HG03095 (cell line): ENCODE measurements at regions not wholly inside any gene's neighbourhood (a gene's known extent, or its start where the extent isn't known, plus 50 kb on each side); places are given as distances from the start of the nearest gene placed in this dataset.
"Not testable (repeated sequence)": the region's sequence is repeated elsewhere in the genome, so short reads cannot be mapped to it uniquely, and the experiment has no call there.

Experiments
- ATAC-seq: cut with Tn5 transposase; IDR thresholded peaks from one replicate; pipeline ENCODE4 v1.9.1; 2021; ENCODE audit warnings: moderate library complexity; ENCODE audit not compliant: unreplicated experiment

- no peak for ATAC-seq
Measured at GRCh38 chr7:32765185-32765584, 126.4 kb downstream of the KBTBD2 start.

DNA sequence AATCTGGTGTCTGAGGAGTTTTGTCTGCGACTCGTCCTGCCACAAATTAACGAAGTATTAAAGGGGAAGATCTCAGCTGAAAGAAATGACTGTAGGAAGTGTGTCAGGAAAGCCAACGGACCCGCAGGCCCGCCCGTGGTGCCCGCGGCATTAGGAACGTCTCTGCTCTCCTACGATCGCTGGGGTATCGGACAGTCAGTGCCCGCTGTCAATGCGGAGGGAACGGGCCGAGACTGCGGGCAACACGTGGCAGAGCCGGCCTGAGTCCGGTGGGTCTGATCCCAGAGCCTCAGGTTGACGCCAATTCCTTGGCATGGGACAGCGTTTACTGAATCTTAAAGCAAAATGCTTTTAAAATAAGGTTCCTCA is 128.7 kb downstream of the KBTBD2 start:
- ATAC-seq = no peak

DNA sequence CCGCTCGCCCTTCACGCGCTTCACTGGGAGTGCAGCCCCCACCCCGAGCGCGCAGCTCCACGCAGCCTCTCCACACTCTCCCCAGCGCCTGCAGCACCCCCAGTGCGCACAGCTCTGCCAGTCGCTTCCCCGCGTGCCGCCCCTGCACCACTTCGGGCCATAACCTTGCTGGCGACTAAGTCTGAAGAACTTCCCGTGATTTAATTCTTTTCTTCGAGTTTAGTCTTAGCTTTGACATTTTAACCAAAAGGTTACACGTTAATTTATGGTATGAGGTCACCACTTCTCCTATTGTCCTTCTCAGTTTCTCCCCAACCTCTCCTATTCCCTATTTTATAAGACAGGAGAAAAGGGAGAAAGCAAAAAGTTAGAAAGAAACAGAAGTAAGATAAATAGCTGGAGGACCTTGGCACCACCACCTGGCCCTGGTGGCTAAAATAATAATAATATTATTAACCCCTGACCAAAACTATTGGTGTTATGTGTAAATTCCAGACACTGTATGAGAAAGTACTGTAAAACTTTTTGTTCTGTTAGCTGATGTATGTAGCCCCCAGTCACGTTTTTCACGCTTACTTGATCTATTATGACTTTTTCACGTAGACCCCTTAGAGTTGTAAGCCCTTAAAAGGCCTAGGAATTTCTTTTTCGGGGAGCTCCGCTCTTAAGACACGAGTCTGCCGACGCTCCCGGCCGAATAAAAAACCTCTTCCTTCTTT is 129.2 kb downstream of the KBTBD2 start:
- not testable (repeated sequence) for ATAC-seq

DNA sequence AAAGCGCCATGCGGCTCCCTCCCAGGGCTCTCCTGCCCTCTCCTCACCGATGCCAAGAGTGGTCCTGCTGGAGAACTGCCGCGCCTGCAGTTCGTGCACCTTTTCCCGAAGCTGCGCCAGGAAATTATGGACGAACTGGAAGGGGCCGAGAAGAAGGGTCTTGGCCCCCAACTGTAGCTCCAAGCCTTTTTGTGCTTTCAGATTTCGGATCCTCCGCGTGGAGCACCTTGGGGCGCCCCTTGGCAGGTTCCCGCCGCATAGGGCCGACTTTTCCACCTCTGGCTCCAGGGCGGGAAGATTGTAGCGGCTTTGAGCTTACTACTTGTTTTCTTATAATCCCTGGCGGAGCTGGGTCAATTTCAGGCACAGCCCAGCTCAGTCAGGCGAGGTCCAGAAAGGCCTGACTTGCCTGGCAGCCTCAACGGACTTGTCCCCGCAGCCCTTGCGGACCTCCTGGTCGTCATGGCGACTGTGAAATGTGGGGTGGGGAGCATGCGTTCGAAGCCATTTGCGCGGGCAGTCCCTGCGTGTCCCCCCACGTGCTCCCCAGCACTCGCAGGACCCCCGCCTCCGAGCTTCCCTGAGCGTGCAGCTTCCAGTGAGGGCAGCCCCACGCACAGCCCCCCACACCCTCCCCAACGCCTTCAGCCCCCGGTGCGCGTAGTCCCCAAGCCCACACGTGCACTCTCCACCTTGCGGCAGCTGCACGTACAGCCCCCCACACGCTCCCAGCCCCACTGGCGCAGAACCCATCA is 129.9 kb downstream of the KBTBD2 start:
- no peak for ATAC-seq

DNA sequence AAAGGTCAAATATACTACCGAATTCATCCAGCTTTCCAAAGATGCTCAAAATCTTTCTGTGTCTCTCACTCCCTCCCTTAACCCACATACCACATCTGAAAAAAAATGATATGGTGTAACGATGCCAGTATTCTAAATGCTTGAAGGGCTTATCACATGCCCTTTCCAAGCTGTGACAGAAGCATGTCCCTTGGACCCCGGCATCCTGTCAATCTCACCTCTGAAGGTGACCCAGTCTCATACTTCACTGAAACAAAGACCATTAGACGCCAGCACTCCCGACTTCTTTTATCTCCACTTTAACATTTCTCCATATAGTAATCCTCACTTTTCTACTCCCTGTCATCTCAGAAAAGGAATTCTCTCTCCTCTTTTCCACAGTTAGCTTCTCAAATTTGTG is 130.8 kb downstream of the KBTBD2 start:
- not testable (repeated sequence) for ATAC-seq

DNA sequence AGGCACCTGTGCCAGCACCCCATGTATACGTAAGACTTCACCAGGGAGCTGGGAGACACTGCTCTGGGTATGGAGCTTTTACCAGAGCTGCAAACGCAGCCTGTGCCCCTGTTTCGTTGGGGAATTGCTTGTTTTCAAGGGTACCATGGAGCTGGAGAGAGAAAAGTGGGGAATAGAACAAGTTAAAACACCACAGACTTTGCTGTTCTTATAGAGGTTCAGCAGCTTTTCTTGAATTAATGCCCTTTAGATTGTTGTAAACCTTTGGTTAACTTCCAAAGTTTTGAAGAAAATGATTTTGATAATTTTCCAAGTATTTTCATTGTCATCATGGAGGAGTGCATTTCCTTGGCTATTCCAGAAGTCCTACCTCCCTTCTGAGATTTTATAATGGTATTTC is 131.7 kb downstream of the KBTBD2 start:
- ATAC-seq = not testable (repeated sequence)

- not testable (repeated sequence) for ATAC-seq
Measured at GRCh38 chr7:32753872-32754271, 137.7 kb downstream of the KBTBD2 start.

- not testable (repeated sequence) for ATAC-seq
Measured at GRCh38 chr7:32748337-32748736, 143.2 kb downstream of the KBTBD2 start.

- not testable (repeated sequence) for ATAC-seq
Measured at GRCh38 chr7:32747443-32748148, 144.0 kb downstream of the KBTBD2 start.

GRCh38 chr7:32741853-32742476 is 149.6 kb downstream of the KBTBD2 start:
- not testable (repeated sequence) for ATAC-seq

DNA sequence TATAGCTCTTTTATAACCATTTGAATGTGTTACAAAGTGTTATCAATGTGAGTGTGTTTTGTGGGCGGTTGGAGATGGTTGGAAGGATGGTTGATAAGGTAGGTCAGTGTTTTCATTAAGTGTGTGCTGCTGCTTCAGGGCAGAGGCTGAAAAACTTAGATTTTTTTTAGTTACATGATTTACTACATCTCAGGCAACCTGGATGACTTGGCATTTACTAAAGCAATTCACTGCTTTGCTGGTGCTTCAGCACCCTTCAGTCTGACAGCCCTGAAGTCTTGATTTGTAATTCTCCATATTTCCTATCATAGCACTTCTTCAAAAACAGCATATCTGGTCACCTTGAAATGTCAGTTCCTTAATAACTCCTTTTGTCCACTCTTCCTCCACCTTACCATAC is 151.8 kb downstream of the KBTBD2 start:
- not testable (repeated sequence) for ATAC-seq

GRCh38 chr7:32738390-32738789 is 153.2 kb downstream of the KBTBD2 start:
- ATAC-seq = not testable (repeated sequence)

GRCh38 chr7:32732767-32733166 is 158.8 kb downstream of the KBTBD2 start:
- ATAC-seq = not testable (repeated sequence)

DNA sequence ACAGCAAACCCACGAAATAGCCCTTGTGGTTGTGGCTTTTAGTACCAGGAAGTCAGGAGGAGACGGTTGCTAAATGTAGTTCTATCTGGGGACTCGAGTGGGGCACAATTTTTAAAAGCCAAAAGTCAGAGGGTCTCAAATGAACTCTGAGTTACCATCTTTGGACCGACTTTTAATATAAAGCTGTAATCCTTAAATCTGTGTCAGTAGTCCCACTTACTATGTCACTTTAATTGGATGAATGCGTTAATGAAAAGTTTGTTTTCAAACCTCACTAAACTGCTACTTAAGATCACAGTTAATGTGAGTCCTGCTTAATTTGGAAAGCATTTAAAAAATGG is 162.3 kb downstream of the KBTBD2 start:
- not testable (repeated sequence) for ATAC-seq

- ATAC-seq = peak; percentile 74
Measured at GRCh38 chr7:32728412-32729334, 162.9 kb downstream of the KBTBD2 start.

GRCh38 chr7:32727483-32728411 is 163.8 kb downstream of the KBTBD2 start:
- ATAC-seq = peak; percentile 64

DNA sequence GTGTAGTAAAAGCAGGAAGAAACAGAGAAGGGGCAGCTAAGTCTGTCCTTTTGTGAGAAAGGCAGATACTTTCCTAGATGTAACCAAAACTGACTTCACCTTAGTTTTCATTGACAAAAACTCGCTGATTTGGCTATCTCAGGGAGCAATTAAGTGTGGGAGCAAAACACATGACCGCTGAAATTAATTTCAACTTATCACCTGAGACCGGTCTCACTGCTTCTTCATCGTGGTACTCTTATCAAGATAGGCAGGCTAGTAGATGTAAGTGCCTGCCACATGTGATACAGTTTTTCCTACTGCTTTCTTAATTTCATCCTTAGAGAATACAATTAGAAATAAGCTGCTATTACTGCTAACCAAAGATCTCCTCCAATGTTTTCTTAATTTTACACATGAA is 168.7 kb downstream of the KBTBD2 start:
- ATAC-seq = not testable (repeated sequence)

GRCh38 chr7:32694182-32694581 is 197.4 kb downstream of the KBTBD2 start:
- ATAC-seq = no peak
